ENCODE measurements at regions not wholly inside any gene's neighbourhood (a gene's known extent, or its start where the extent isn't known, plus 50 kb on each side); places are given as distances from the start of the nearest gene placed in this dataset.
A peak's percentile ranks its signal among the peaks of the same experiment; 100 is the strongest.

GRCh38 chr4:112910109-112910736, 139.2 kb upstream of the ANK2 start:
- DNase-seq (ENCODE audit: low read depth): peak; percentile 82
- peak; percentile 56 for TF ChIP-seq CTCF (conservative IDR thresholded peaks at IDR 0.05; ENCODE audit: low read length)
- peak overlapping the region; percentile 15 for H3K4me3 ChIP-seq (ENCODE audit: low read length)

DNA sequence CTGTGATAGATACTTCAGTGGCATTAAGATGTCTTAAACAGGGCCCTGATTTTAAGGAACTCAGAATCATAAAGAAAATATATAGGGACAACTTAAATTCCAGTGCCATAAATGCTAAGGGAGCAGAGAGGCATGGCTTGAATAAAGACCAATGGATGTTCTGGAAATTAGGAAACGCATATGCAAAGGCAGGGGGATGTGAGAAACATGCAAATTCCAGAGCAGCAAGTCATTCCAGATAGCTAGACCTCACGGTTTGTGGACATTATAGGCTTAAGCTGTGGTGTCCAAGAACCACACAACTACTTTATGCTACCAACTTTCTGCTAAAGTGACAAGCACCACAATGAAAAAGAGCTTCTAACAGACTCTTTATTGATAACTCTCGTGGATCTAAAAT, 132.6 kb upstream of the ANK2 start:
- peak; percentile 54 for DNase-seq (ENCODE audit: low read depth)
- H3K4me3 ChIP-seq (ENCODE audit: low read length): no peak overlapping the region
- no peak for TF ChIP-seq CTCF (conservative IDR thresholded peaks at IDR 0.05; ENCODE audit: low read length)

DNA sequence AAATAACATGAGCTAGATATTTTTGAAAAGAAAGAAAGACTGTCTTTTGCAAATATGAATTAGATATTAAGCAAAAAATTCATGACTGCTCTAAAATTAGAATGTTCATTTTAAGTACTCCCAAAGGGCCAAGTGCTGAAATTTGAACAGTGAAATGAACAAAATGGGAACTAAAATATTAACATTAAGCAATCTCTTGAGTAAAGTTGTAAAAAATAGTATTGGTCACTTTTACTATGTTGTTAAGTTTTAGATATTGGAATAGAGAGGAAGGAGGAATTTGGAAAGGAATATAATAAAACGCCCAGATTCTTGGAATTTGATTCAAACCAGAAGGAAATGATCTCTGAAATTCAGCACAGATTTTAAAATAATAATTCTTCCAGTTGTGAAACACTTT, 125.9 kb upstream of the ANK2 start:
- H3K4me3 ChIP-seq (ENCODE audit: low read length): no peak overlapping the region
- peak; percentile 13 for DNase-seq (ENCODE audit: low read depth)
- TF ChIP-seq CTCF (conservative IDR thresholded peaks at IDR 0.05; ENCODE audit: low read length): no peak

DNA sequence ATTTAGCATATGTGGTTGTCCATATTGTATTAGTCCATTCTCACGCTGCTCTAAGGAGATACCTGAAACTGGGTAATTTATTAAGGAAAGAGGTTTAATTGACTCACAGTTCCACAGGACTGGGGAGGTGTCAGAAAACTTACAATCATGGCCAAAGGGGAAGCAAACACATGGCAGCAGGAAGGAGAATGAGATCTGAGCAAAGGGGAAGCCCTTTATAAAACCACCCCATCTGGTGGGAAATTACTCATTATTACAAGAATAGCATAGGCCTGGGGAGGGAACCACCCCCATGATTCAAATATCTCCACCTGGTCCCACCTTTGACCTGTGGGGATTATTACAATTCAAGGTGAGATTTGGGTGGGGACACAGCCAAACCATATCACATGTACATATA, 122.6 kb upstream of the ANK2 start:
- H3K4me3 ChIP-seq (ENCODE audit: low read length): no peak overlapping the region
- no peak for TF ChIP-seq CTCF (conservative IDR thresholded peaks at IDR 0.05; ENCODE audit: low read length)
- no peak for DNase-seq (ENCODE audit: low read depth)

DNA sequence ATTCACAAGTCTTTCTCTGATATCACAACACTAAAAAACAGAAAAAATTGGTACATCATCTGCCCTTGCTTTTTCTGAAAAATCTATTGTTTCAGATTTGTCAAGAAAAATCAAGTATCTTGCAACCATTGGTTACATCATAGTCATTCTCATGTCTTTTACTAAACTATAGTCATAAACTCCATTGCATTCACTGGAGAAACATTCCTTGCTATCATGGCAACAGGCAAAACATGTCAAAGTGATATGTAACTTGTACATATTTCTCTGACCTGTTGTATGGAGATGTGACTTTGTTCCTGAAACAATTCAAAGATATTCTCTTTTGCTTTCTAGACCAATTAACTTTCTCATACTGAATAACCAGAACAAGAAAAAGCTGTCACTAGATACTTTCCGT, 121.9 kb upstream of the ANK2 start:
- no peak for TF ChIP-seq CTCF (conservative IDR thresholded peaks at IDR 0.05; ENCODE audit: low read length)
- H3K4me3 ChIP-seq (ENCODE audit: low read length): no peak overlapping the region
- peak; percentile 68 for DNase-seq (ENCODE audit: low read depth)

DNA sequence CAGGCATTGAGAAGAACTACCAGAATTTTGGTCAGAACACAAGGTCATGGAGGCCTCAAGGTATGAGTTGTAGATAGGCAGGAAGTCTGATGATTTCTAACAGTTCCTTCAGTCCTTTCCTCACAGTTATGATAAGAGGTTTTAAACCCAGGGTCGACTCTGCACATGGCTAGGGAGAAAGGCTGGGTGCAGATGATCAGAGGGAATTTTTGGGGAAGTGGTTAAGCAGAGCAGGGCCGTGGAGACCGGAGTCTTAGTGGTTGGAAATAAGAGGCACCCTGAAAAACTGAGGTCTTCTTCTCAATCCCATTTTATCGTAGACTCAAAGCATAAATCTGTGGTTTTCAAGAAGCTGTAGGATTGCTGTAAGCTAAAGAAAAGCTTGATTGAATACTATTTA, 118.5 kb upstream of the ANK2 start:
- DNase-seq (ENCODE audit: low read depth): no peak
- no peak for TF ChIP-seq CTCF (conservative IDR thresholded peaks at IDR 0.05; ENCODE audit: low read length)
- no peak overlapping the region for H3K4me3 ChIP-seq (ENCODE audit: low read length)

- no peak for TF ChIP-seq CTCF (conservative IDR thresholded peaks at IDR 0.05; ENCODE audit: low read length)
- DNase-seq (ENCODE audit: low read depth): no peak
- no peak overlapping the region for H3K4me3 ChIP-seq (ENCODE audit: low read length)
Observed at GRCh38 chr4:112933790-112934189, 115.7 kb upstream of the ANK2 start.

All from AG10803 (cell line).